Vagina (tissue), 2 donors: ENCODE measurements at regions not wholly inside any gene's neighbourhood (a gene's known extent, or its start where the extent isn't known, plus 50 kb on each side); places are given as distances from the start of the nearest gene placed in this dataset.

Experiments
- DNase-seq, 2 donors: peaks; one replicate each; pipeline ENCODE4 v3.0.0-alpha.2; 2017; ENCODE audit errors: extremely low spot score in 2 of 2
- H3K27ac ChIP-seq: fragments of 200-600 bp; sonication (generic); one replicate; pipeline ENCODE4 v1.5.1; 2019
- H3K27me3 ChIP-seq: fragments of 200-600 bp; sonication (generic); one replicate; pipeline ENCODE4 v1.5.1; 2019
- H3K36me3 ChIP-seq, 2 donors: fragments of 200-600 bp; sonication (generic); one replicate each; pipeline ENCODE4 v1.5.1; 2017 to 2019
- H3K4me1 ChIP-seq: fragments of 200-600 bp; sonication (generic); one replicate; pipeline ENCODE4 v1.5.1; 2019
- H3K4me3 ChIP-seq, 2 donors: fragments of 200-600 bp; sonication (generic); 1 replicate in 1 of 2; 2 replicates in 1 of 2; pipeline ENCODE4 v1.5.1; 2016 to 2019
- H3K9me3 ChIP-seq: fragments of 200-600 bp; sonication (generic); one replicate; pipeline ENCODE4 v1.5.1; 2019
- POLR2A ChIP-seq, 2 donors: fragments of 450-650 bp; IDR thresholded peaks; one replicate each; pipeline ENCODE4 v1.6.1; 2017; ENCODE audit warnings: antibody characterized with exemption in 2 of 2, mild to moderate bottlenecking in 2 of 2, moderate library complexity in 2 of 2
- POLR2AphosphoS5 ChIP-seq, 2 donors: sonication (generic); formaldehyde crosslinking; IDR thresholded peaks; one replicate each; pipeline ENCODE4 v1.9.0; 2017; ENCODE audit warnings: antibody characterized with exemption in 2 of 2, mild to moderate bottlenecking in 2 of 2, low read depth in 1 of 2; ENCODE audit not compliant: insufficient read depth in 1 of 2
- intact Hi-C: fragments of 100-400 bp; cut with DNase I; formaldehyde crosslinking; loops from one replicate; pipeline ENCODE4 v1.15.1; 2023
- TF ChIP-seq, protein P1 (sequence below), 3 experiments: fragments of 450-650 bp in 2 of 3; fragments of 200-600 bp in 1 of 3; sonication (generic) in 1 of 3; IDR thresholded peaks; one replicate each; pipeline ENCODE4 v1.5.1; 2017 to 2019; ENCODE audit warnings: antibody characterized with exemption in 3 of 3, mild to moderate bottlenecking in 2 of 3, moderate library complexity in 2 of 3

DNA sequence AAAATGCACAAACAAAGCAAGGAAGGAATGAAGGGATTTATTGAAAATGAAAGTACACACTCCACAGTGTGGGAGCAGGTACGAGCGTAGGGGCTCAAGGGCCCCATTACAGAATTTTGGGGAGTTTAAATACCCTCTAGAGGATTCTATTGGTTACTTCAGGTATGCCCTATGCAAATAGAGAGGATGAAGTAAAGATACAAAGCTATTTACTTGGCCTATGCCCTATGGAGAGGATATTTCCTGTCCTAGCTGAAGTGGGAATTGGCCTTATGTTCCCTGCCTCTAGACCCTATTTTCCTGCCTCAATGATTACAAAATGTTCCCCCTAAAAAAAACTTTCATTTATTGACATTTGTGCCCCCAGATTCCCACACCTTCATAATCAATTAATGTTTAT is 59.7 kb upstream of the ASIP start:
- no peaks in the 10 kb centered on the region for H3K27me3 ChIP-seq
- H3K4me1 ChIP-seq = peaks cover 6% of the 10 kb centered on the region
- H3K9me3 ChIP-seq = no peaks in the 10 kb centered on the region
- no peaks in the 10 kb centered on the region for H3K36me3 ChIP-seq
- H3K27ac ChIP-seq = no peak overlapping the region
- intact Hi-C loops = no loop called here
- TF ChIP-seq POLR2A (IDR thresholded peaks at IDR 0.05) (no peak), POLR2AphosphoS5 (IDR thresholded peaks at IDR 0.05; ENCODE audit: insufficient read depth in 1 of 2, low read depth in 1 of 2) (no peak)
- TF ChIP-seq, protein P1, sequence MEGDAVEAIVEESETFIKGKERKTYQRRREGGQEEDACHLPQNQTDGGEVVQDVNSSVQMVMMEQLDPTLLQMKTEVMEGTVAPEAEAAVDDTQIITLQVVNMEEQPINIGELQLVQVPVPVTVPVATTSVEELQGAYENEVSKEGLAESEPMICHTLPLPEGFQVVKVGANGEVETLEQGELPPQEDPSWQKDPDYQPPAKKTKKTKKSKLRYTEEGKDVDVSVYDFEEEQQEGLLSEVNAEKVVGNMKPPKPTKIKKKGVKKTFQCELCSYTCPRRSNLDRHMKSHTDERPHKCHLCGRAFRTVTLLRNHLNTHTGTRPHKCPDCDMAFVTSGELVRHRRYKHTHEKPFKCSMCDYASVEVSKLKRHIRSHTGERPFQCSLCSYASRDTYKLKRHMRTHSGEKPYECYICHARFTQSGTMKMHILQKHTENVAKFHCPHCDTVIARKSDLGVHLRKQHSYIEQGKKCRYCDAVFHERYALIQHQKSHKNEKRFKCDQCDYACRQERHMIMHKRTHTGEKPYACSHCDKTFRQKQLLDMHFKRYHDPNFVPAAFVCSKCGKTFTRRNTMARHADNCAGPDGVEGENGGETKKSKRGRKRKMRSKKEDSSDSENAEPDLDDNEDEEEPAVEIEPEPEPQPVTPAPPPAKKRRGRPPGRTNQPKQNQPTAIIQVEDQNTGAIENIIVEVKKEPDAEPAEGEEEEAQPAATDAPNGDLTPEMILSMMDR (IDR thresholded peaks at IDR 0.05) = no peak
- H3K4me3 ChIP-seq = no peak overlapping the region
- no peak for DNase-seq

DNA sequence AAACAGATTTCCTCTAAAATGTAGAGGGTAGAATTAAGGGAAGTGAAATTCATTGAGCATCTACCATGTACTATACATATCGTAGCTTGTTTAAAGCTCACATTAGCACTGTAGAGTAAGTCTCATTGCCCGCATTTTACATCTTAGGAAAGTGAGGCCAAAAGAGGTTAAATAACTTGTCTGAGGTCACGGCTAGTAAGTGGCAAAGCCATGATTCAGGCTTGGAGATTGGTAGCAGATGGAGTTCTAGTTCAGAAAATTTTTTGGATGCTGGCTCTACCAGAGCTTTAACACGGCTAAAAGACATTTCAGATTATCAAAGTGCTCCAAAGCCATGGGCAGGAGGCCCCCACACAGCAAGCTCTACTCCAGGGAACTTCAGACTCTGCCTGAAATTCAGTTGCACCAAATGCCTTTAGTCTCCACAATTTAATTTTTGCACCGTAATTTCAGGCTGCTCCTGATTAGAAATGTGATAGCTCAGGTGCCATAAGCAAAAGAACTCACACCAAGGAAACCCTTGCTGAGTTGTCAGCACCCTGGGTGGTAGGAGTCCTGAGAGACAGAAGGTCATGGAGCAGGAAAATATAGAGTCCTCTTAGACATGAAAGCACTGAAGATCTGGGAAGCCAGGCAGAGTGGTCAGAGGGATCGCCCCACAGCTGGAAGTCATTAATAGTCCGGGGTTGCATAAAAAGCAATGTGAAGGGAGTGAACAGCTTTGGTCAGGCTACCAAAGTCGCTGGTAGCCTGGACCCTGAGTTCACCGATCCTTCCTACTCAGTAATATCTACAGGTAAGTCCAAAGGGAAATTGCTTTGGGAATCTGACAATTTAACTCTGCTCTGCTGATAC is 55.2 kb upstream of the ASIP start:
- Histone ChIP-seq H3K36me3 (no peaks in the 10 kb centered on the region), H3K9me3 (no peaks in the 10 kb centered on the region), H3K4me1 (peaks cover 6% of the 10 kb centered on the region), H3K27me3 (no peaks in the 10 kb centered on the region), H3K4me3 (no peak overlapping the region), H3K27ac (no peak overlapping the region)
- DNase-seq = no peak
- TF ChIP-seq, protein P1 (IDR thresholded peaks at IDR 0.05) = no peak
- no peak for TF ChIP-seq POLR2A (IDR thresholded peaks at IDR 0.05)
- no peak for TF ChIP-seq POLR2AphosphoS5 (IDR thresholded peaks at IDR 0.05; ENCODE audit: insufficient read depth in 1 of 2, low read depth in 1 of 2)
- intact Hi-C loops = no loop called here

DNA sequence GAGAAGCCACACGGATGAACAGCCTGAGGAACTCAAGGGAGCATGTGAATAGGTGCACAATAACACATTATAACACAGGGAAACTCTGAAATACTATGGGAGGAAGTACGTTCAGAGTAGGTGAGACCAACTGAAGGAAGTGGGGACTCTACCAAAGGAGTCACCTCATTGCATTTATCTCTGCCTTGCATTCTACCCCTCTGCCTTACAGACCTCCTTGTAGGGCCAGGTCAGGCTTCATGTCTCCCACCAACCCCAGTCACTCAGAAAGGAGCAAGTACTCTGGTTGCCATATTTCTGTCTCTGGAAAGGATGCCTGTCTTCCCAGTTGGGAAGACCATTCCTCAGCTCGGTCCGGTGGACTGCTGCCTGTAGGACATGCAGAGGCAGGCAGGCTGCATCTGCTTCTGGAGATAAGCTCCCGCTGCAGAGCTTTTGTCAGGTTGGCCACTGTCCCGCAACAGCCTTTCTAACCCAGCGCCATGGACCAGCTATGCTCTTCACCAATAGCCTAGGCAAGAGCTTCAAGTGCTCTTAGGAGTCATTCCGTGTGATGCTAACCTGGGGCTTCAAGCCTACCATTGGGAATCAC is 51.6 kb upstream of the ASIP start:
- TF ChIP-seq, protein P1 (IDR thresholded peaks at IDR 0.05) = no peak
- TF ChIP-seq POLR2A (IDR thresholded peaks at IDR 0.05) (no peak), POLR2AphosphoS5 (IDR thresholded peaks at IDR 0.05; ENCODE audit: insufficient read depth in 1 of 2, low read depth in 1 of 2) (no peak)
- Histone ChIP-seq H3K4me3 (no peak overlapping the region), H3K4me1 (peaks cover 6% of the 10 kb centered on the region), H3K36me3 (no peaks in the 10 kb centered on the region), H3K27me3 (no peaks in the 10 kb centered on the region), H3K27ac (no peak overlapping the region), H3K9me3 (no peaks in the 10 kb centered on the region)
- intact Hi-C loops = no loop called here
- no peak for DNase-seq

DNA sequence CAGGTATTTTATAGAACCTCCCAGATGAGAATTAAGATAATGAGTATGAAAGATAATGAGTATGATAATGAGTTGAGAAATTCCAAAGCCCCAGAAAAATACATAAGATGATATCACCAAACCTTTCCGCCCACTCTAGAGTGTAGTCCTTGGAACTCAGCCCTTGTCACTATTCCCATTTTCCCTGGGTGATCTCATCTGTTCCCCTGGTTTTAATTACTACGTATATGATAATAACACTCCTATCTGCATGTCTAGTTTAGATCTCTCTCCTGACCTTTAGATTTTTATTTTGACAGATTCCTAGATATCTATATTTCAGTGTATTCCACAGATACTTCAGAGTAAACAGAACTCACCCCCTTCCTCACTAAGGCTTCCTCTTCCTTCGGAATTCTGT is 51.0 kb upstream of the ASIP start:
- no peak for DNase-seq
- no peak overlapping the region for H3K4me3 ChIP-seq
- intact Hi-C loops = no loop called here
- no peaks in the 10 kb centered on the region for H3K36me3 ChIP-seq
- H3K27ac ChIP-seq = no peak overlapping the region
- no peaks in the 10 kb centered on the region for H3K9me3 ChIP-seq
- TF ChIP-seq POLR2AphosphoS5 (IDR thresholded peaks at IDR 0.05; ENCODE audit: insufficient read depth in 1 of 2, low read depth in 1 of 2) (no peak), POLR2A (IDR thresholded peaks at IDR 0.05) (no peak)
- TF ChIP-seq, protein P1 (IDR thresholded peaks at IDR 0.05) = no peak
- no peaks in the 10 kb centered on the region for H3K27me3 ChIP-seq
- peaks cover 6% of the 10 kb centered on the region for H3K4me1 ChIP-seq

DNA sequence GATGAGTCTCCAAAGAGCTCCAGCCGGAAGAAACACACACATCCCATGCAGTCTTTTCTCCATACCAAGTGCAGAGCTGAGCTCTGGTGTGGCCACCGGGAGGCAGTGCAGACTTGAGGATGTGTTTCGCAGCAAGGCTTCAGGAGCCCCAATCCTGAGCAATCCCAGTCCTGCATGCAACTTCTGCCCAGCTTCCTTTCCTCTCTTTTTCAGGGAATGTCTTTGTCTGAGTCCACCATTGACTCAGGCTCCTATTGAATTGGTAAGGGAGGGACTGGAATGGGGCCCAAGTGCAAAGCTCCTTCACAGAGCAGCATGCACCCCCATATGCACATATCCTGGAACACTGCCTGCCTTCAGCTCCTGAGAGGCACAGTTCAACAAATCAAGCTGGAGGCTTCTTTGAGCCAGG is 50.5 kb upstream of the ASIP start:
- Histone ChIP-seq H3K36me3 (no peaks in the 10 kb centered on the region), H3K27me3 (no peaks in the 10 kb centered on the region), H3K9me3 (no peaks in the 10 kb centered on the region), H3K4me3 (no peak overlapping the region), H3K4me1 (peaks cover 4% of the 10 kb centered on the region), H3K27ac (no peak overlapping the region)
- TF ChIP-seq, protein P1 (IDR thresholded peaks at IDR 0.05) = peak; percentile 24 to 72 (median 54)
- TF ChIP-seq POLR2AphosphoS5 (IDR thresholded peaks at IDR 0.05; ENCODE audit: insufficient read depth in 1 of 2, low read depth in 1 of 2) = no peak
- intact Hi-C loops = no loop called here
- peak in 1 of 2 donors; percentile 87 for DNase-seq
